ENCODE measurements at regions not wholly inside any gene's neighbourhood (a gene's known extent, or its start where the extent isn't known, plus 50 kb on each side); places are given as distances from the start of the nearest gene placed in this dataset.

DNA sequence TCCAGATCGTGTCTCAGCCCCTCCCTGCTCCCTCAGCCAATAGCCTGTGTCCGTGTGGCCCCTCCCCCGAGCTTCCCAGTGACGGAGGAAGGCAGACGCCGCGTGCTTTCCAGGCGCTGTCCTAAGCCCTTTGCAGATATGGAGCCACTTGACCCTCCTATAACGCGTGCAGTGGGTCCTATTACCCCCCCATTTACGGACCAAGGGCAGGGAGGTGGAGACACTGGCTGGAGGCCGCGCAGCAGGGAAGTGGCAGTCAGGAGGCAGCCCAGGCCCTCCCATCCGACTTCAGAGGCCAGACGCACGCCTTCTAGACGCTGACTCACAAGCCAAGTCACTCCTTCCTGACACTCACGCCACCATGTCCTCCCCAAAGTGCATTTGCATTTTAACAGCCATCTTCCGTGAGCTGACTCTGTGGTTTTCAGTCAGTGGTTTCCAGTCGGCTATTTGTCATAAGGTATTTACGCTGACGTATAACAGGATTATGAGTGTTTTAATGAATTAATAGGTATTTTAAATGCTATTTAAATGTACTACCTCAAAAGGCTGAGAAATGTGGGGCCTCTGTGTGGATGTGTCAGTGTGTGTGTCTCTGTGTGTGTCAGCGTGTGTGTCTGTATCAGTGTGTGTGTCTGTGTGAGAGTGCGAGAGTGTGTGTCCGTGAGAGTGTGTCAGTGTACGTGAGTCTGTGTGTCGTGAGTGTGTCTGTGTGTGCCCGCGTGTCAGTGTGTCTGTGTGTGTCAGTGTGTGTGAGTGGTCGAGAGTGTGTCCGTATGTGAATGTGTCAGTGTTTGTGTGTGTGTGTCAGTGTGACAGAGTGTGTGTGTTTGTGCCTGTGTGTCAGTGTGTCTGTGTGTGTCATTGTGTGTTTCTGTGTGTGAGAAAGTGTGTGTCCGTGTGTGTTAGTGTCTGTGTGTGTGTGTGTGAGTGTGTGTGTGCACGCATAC lies 92.0 kb upstream of the INSIG1 start:
- no peaks in the 10 kb centered on the region for H3K4me1 ChIP-seq (ENCODE audit: control insufficient read depth in 4 of 4, insufficient read depth in 4 of 4, low read length in 3 of 4)
- 71% methylated on average over 33 of the region's 33 CpGs for WGBS
- TF ChIP-seq JUND (IDR thresholded peaks at IDR 0.05) (peak; percentile 35 to 37), SP1 (IDR thresholded peaks at IDR 0.05) (peak; percentile 52), RAD21 (IDR thresholded peaks at IDR 0.05) (no peak), TAF1 (conservative IDR thresholded peaks at IDR 0.05) (no peak), NR2F2 (IDR thresholded peaks at IDR 0.05) (peak; percentile 61), YY1 (IDR thresholded peaks at IDR 0.05) (peak; percentile 47), GABPA (IDR thresholded peaks at IDR 0.05 in 1 of 2, conservative IDR thresholded peaks at IDR 0.05 in 1 of 2) (no peak)
- TF ChIP-seq, protein P1, sequence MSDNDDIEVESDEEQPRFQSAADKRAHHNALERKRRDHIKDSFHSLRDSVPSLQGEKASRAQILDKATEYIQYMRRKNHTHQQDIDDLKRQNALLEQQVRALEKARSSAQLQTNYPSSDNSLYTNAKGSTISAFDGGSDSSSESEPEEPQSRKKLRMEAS (IDR thresholded peaks at IDR 0.05), result peak; percentile 71
- TF ChIP-seq, protein P2, sequence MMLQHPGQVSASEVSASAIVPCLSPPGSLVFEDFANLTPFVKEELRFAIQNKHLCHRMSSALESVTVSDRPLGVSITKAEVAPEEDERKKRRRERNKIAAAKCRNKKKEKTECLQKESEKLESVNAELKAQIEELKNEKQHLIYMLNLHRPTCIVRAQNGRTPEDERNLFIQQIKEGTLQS (IDR thresholded peaks at IDR 0.05), result no peak
- TF ChIP-seq, protein P3, sequence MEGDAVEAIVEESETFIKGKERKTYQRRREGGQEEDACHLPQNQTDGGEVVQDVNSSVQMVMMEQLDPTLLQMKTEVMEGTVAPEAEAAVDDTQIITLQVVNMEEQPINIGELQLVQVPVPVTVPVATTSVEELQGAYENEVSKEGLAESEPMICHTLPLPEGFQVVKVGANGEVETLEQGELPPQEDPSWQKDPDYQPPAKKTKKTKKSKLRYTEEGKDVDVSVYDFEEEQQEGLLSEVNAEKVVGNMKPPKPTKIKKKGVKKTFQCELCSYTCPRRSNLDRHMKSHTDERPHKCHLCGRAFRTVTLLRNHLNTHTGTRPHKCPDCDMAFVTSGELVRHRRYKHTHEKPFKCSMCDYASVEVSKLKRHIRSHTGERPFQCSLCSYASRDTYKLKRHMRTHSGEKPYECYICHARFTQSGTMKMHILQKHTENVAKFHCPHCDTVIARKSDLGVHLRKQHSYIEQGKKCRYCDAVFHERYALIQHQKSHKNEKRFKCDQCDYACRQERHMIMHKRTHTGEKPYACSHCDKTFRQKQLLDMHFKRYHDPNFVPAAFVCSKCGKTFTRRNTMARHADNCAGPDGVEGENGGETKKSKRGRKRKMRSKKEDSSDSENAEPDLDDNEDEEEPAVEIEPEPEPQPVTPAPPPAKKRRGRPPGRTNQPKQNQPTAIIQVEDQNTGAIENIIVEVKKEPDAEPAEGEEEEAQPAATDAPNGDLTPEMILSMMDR (IDR thresholded peaks at IDR 0.05; ENCODE audit: low read depth, low read length, missing input control), result no peak
- TF ChIP-seq, protein P4, sequence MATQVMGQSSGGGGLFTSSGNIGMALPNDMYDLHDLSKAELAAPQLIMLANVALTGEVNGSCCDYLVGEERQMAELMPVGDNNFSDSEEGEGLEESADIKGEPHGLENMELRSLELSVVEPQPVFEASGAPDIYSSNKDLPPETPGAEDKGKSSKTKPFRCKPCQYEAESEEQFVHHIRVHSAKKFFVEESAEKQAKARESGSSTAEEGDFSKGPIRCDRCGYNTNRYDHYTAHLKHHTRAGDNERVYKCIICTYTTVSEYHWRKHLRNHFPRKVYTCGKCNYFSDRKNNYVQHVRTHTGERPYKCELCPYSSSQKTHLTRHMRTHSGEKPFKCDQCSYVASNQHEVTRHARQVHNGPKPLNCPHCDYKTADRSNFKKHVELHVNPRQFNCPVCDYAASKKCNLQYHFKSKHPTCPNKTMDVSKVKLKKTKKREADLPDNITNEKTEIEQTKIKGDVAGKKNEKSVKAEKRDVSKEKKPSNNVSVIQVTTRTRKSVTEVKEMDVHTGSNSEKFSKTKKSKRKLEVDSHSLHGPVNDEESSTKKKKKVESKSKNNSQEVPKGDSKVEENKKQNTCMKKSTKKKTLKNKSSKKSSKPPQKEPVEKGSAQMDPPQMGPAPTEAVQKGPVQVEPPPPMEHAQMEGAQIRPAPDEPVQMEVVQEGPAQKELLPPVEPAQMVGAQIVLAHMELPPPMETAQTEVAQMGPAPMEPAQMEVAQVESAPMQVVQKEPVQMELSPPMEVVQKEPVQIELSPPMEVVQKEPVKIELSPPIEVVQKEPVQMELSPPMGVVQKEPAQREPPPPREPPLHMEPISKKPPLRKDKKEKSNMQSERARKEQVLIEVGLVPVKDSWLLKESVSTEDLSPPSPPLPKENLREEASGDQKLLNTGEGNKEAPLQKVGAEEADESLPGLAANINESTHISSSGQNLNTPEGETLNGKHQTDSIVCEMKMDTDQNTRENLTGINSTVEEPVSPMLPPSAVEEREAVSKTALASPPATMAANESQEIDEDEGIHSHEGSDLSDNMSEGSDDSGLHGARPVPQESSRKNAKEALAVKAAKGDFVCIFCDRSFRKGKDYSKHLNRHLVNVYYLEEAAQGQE (IDR thresholded peaks at IDR 0.05), result no peak
- TF ChIP-seq, protein P5, sequence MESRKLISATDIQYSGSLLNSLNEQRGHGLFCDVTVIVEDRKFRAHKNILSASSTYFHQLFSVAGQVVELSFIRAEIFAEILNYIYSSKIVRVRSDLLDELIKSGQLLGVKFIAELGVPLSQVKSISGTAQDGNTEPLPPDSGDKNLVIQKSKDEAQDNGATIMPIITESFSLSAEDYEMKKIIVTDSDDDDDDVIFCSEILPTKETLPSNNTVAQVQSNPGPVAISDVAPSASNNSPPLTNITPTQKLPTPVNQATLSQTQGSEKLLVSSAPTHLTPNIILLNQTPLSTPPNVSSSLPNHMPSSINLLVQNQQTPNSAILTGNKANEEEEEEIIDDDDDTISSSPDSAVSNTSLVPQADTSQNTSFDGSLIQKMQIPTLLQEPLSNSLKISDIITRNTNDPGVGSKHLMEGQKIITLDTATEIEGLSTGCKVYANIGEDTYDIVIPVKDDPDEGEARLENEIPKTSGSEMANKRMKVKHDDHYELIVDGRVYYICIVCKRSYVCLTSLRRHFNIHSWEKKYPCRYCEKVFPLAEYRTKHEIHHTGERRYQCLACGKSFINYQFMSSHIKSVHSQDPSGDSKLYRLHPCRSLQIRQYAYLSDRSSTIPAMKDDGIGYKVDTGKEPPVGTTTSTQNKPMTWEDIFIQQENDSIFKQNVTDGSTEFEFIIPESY (IDR thresholded peaks at IDR 0.05), result no peak
- H3K36me3 ChIP-seq (ENCODE audit: control insufficient read depth in 4 of 4, insufficient read depth in 3 of 4, low read depth in 1 of 4, low read length in 3 of 4), result no peaks in the 10 kb centered on the region
- peak overlapping the region in 2 of 3 donors; percentile 16 to 25 for H3K4me3 ChIP-seq (ENCODE audit: low read depth in 1 of 3, low read length in 3 of 3)
- peak overlapping the region in 1 of 2 donors; percentile 50 for H3K9ac ChIP-seq (ENCODE audit: low read depth in 1 of 2, low read length in 2 of 2)
- no peaks in the 10 kb centered on the region for H3K9me3 ChIP-seq (ENCODE audit: control insufficient read depth in 4 of 4, low read length in 3 of 4)
- DNase-seq (ENCODE audit: low spot score), result peak; percentile 64
- H3K27me3 ChIP-seq (ENCODE audit: control insufficient read depth in 4 of 4, insufficient read depth in 4 of 4, low read length in 3 of 4), result no peaks in the 10 kb centered on the region
- peak overlapping the region; percentile 81 to 87 for H3K27ac ChIP-seq (ENCODE audit: low read depth in 1 of 2, low read length in 2 of 2)
